ENCODE measurements at regions not wholly inside any gene's neighbourhood (a gene's known extent, or its start where the extent isn't known, plus 50 kb on each side); places are given as distances from the start of the nearest gene placed in this dataset.

- TF ChIP-seq, protein P1, sequence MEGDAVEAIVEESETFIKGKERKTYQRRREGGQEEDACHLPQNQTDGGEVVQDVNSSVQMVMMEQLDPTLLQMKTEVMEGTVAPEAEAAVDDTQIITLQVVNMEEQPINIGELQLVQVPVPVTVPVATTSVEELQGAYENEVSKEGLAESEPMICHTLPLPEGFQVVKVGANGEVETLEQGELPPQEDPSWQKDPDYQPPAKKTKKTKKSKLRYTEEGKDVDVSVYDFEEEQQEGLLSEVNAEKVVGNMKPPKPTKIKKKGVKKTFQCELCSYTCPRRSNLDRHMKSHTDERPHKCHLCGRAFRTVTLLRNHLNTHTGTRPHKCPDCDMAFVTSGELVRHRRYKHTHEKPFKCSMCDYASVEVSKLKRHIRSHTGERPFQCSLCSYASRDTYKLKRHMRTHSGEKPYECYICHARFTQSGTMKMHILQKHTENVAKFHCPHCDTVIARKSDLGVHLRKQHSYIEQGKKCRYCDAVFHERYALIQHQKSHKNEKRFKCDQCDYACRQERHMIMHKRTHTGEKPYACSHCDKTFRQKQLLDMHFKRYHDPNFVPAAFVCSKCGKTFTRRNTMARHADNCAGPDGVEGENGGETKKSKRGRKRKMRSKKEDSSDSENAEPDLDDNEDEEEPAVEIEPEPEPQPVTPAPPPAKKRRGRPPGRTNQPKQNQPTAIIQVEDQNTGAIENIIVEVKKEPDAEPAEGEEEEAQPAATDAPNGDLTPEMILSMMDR (IDR thresholded peaks at IDR 0.05 in 4 of 5, conservative IDR thresholded peaks at IDR 0.05 in 1 of 5) = no peak
- TF ChIP-seq POLR2A (IDR thresholded peaks at IDR 0.05) = no peak
Measured at GRCh38 chr6:28682542-28682941, 156.9 kb downstream of the GPX5 start.
